ENCODE measurements at regions not wholly inside any gene's neighbourhood (a gene's known extent, or its start where the extent isn't known, plus 50 kb on each side); places are given as distances from the start of the nearest gene placed in this dataset.

DNA sequence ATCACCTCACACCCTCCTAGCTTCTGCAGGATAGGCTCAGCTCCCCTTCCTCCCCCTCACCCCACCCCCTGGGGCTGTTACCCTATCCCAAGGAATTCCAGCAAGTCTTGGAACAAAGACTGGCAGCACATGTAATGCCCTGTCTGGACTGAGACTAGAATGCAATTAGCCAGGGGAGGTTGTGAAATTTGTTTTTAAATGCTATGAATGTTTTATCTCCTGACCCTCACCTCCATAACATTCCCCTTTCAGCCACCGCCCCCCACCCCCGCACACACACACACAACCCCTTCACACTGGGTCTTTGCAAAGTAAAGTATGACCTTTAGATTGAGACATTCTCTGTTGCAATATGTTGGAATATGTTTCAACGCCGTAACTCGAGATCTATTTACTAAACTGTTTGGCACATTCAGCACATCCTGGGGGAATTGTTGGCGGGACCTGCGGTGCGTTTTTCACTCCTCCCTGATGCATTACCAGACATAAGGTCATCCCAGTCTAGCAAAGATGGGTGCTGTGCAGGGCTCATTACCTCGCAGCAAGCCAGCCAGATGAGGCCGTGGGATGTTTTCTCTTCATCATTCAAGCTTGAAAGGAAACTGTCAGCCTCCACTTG, 290.7 kb upstream of the SLC14A2 start:
- no peak for DNase-seq (ENCODE audit: low read depth, low spot score)
- Histone ChIP-seq H3K27ac (ENCODE audit: low read length) (no peak overlapping the region), H3K9me3 (ENCODE audit: control insufficient read depth, insufficient read depth, low read length) (no peaks in the 10 kb centered on the region), H3K4me3 (ENCODE audit: low read length) (no peak overlapping the region), H3K4me1 (ENCODE audit: control insufficient read depth, insufficient read depth, low read length) (peaks cover 4% of the 10 kb centered on the region; the same call in 1 of the 2 replicates), H3K36me3 (ENCODE audit: control insufficient read depth, insufficient read depth, low read length) (no peaks in the 10 kb centered on the region), H3K27me3 (ENCODE audit: control insufficient read depth, insufficient read depth, low read length) (no peaks in the 10 kb centered on the region; the same call in 1 of the 2 replicates)
- WGBS (ENCODE audit: insufficient coverage, insufficient read length): no CpG with 5 or more reads among the region's 10 CpGs

DNA sequence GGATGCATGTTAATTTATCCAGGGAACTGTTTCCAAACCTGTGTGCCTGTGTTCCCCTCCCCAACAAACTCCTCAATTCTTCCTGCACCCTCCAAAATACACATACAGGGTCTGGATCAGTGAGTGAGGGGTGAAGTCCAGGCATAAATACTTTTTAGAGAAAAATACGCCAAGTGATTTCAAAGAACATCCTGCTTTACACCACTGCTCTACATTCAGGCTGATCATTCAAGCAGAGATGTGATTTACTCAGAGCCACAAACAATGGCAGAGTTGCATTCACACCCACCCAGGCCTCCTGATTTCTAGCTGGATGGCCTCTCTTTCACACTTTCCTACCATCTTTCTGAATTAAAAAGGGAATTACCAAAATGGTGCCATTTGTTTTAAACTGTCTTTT, 289.5 kb upstream of the SLC14A2 start:
- DNase-seq (ENCODE audit: low read depth, low spot score): no peak
- Histone ChIP-seq H3K4me1 (ENCODE audit: control insufficient read depth, insufficient read depth, low read length) (peaks cover 4% of the 10 kb centered on the region; the same call in 1 of the 2 replicates), H3K27ac (ENCODE audit: low read length) (no peak overlapping the region), H3K36me3 (ENCODE audit: control insufficient read depth, insufficient read depth, low read length) (no peaks in the 10 kb centered on the region), H3K9me3 (ENCODE audit: control insufficient read depth, insufficient read depth, low read length) (no peaks in the 10 kb centered on the region), H3K27me3 (ENCODE audit: control insufficient read depth, insufficient read depth, low read length) (no peaks in the 10 kb centered on the region; the same call in 1 of the 2 replicates), H3K4me3 (ENCODE audit: low read length) (no peak overlapping the region)
- WGBS (ENCODE audit: insufficient coverage, insufficient read length): no CpG with 5 or more reads among the region's 1 CpG

DNA sequence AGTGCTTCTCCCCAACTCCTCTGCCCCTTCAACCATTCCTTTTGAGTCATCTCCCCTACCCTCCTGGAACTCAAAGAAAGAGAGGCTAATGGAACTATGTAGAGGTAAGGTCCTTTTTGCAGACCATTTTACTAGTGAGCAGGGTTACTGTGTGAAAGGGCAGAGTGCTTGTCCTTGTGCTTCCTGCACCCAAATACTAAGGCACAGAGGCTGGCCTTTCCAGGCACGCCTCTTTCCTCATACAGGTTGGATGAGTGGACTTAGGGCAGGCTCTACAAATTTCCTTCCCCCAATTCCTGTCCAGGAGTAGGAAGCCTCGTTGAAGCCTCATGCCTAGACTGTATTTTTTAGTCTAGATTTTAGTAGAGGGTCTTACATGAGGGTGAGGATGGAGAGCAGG, 288.8 kb upstream of the SLC14A2 start:
- Histone ChIP-seq H3K27ac (ENCODE audit: low read length) (no peak overlapping the region), H3K9me3 (ENCODE audit: control insufficient read depth, insufficient read depth, low read length) (no peaks in the 10 kb centered on the region), H3K4me1 (ENCODE audit: control insufficient read depth, insufficient read depth, low read length) (peaks cover 4% of the 10 kb centered on the region; the same call in 1 of the 2 replicates), H3K4me3 (ENCODE audit: low read length) (no peak overlapping the region), H3K27me3 (ENCODE audit: control insufficient read depth, insufficient read depth, low read length) (no peaks in the 10 kb centered on the region; the same call in 1 of the 2 replicates), H3K36me3 (ENCODE audit: control insufficient read depth, insufficient read depth, low read length) (no peaks in the 10 kb centered on the region)
- no CpG with 5 or more reads among the region's 2 CpGs for WGBS (ENCODE audit: insufficient coverage, insufficient read length)
- DNase-seq (ENCODE audit: low read depth, low spot score): no peak

DNA sequence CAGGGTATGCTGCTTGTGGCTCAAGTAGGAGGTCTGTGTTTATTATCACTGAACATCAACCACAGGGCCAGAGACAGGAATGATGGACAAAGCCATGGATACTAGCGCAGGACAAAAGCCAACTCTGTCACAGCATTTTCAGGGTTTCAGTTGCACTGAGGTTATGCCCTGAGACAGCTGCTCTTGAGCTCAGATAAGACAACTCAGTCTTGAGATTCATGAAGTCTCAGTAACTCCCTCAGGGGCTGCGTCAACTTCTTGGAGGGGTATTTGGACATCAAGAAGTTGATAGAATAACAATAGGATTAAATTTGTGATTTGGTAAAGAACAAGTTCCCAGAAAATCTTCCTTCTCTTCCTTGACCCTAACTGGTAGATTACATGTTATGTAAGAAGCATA, 287.0 kb upstream of the SLC14A2 start:
- Histone ChIP-seq H3K36me3 (ENCODE audit: control insufficient read depth, insufficient read depth, low read length) (no peaks in the 10 kb centered on the region), H3K27me3 (ENCODE audit: control insufficient read depth, insufficient read depth, low read length) (no peaks in the 10 kb centered on the region; the same call in 1 of the 2 replicates), H3K27ac (ENCODE audit: low read length) (no peak overlapping the region), H3K4me1 (ENCODE audit: control insufficient read depth, insufficient read depth, low read length) (peaks cover 4% of the 10 kb centered on the region; the same call in 1 of the 2 replicates), H3K4me3 (ENCODE audit: low read length) (no peak overlapping the region), H3K9me3 (ENCODE audit: control insufficient read depth, insufficient read depth, low read length) (no peaks in the 10 kb centered on the region)
- no CpG with 5 or more reads among the region's 2 CpGs for WGBS (ENCODE audit: insufficient coverage, insufficient read length)
- no peak for DNase-seq (ENCODE audit: low read depth, low spot score)

DNA sequence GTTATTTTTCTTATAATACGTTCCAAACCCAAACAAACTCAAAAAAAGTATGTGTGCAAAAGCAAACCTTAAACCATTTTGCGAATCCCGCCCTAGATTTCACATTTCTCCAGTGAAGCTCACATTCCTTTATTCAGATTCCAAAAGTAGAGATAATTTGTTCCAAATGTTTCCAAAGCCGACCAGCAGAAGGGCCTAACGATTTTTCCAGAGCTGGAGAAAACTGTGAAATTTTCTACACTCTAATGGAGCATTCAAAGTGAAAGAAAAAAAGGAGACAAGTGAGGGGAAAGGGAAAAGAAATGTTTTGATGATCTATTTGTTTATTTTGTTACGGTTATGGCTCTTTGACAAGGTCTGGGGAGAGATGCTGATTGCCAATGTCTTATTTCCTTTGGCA, 286.5 kb upstream of the SLC14A2 start:
- H3K4me3 ChIP-seq (ENCODE audit: low read length): no peak overlapping the region
- 100% methylated on average over 1 of the region's 6 CpGs for WGBS (ENCODE audit: insufficient coverage, insufficient read length)
- H3K27me3 ChIP-seq (ENCODE audit: control insufficient read depth, insufficient read depth, low read length): no peaks in the 10 kb centered on the region; the same call in 1 of the 2 replicates
- H3K9me3 ChIP-seq (ENCODE audit: control insufficient read depth, insufficient read depth, low read length): no peaks in the 10 kb centered on the region
- H3K27ac ChIP-seq (ENCODE audit: low read length): no peak overlapping the region
- DNase-seq (ENCODE audit: low read depth, low spot score): no peak
- H3K36me3 ChIP-seq (ENCODE audit: control insufficient read depth, insufficient read depth, low read length): no peaks in the 10 kb centered on the region
- peaks cover 4% of the 10 kb centered on the region; the same call in 1 of the 2 replicates for H3K4me1 ChIP-seq (ENCODE audit: control insufficient read depth, insufficient read depth, low read length)

DNA sequence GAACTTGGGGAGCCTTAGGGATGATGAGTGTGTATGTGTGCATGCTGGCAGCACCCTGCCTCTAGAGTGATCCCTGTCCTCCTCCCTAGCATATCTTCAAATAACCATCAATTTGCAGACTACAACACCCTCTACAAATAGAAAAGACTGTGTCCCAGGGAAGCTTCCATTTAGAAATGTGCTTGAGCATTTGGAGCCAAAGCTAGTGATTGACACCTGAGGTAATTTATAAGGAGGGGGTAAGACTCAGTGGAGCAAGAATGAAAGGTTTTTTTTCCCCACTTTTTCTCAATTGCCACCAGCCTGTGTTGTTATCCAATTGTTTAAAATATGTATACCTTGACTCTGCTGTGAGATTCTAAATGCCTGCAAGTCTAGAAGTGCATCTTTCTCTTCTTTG, 286.0 kb upstream of the SLC14A2 start:
- no peaks in the 10 kb centered on the region for H3K9me3 ChIP-seq (ENCODE audit: control insufficient read depth, insufficient read depth, low read length)
- DNase-seq (ENCODE audit: low read depth, low spot score): no peak

DNA sequence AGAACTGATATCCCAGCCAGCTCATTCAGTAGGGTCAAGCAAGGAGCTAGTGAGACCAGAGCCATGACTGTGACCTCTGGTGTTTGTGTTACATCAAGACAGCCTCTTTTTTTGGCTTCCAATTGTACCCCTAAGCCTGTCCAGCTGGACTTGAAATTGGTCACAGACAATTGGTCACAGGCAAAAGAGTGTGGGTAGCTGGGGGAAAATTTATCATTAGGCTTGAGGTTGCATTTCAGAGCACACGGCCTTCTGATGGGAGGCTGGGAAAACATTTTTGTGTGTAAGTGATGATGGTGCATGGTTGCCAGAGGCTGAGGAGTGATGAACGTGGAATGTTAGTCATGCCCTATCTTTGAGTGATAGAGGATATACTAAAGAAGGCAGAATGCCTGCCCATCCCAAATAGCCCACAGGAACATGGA, 285.1 kb upstream of the SLC14A2 start:
- Histone ChIP-seq H3K27ac (ENCODE audit: low read length) (no peak overlapping the region), H3K36me3 (ENCODE audit: control insufficient read depth, insufficient read depth, low read length) (no peaks in the 10 kb centered on the region), H3K9me3 (ENCODE audit: control insufficient read depth, insufficient read depth, low read length) (no peaks in the 10 kb centered on the region), H3K4me3 (ENCODE audit: low read length) (no peak overlapping the region), H3K4me1 (ENCODE audit: control insufficient read depth, insufficient read depth, low read length) (no peaks in the 10 kb centered on the region), H3K27me3 (ENCODE audit: control insufficient read depth, insufficient read depth, low read length) (no peaks in the 10 kb centered on the region; the same call in 1 of the 2 replicates)
- DNase-seq (ENCODE audit: low read depth, low spot score): no peak
- no CpG with 5 or more reads among the region's 2 CpGs for WGBS (ENCODE audit: insufficient coverage, insufficient read length)

More for the DNA sequence above, 286.0 kb upstream of the SLC14A2 start:
- H3K4me1 ChIP-seq (ENCODE audit: control insufficient read depth, insufficient read depth, low read length): peaks cover 4% of the 10 kb centered on the region; the same call in 1 of the 2 replicates
- H3K27ac ChIP-seq (ENCODE audit: low read length): no peak overlapping the region
- no peaks in the 10 kb centered on the region for H3K36me3 ChIP-seq (ENCODE audit: control insufficient read depth, insufficient read depth, low read length)
- H3K4me3 ChIP-seq (ENCODE audit: low read length): no peak overlapping the region
- no peaks in the 10 kb centered on the region; the same call in 1 of the 2 replicates for H3K27me3 ChIP-seq (ENCODE audit: control insufficient read depth, insufficient read depth, low read length)

DNA sequence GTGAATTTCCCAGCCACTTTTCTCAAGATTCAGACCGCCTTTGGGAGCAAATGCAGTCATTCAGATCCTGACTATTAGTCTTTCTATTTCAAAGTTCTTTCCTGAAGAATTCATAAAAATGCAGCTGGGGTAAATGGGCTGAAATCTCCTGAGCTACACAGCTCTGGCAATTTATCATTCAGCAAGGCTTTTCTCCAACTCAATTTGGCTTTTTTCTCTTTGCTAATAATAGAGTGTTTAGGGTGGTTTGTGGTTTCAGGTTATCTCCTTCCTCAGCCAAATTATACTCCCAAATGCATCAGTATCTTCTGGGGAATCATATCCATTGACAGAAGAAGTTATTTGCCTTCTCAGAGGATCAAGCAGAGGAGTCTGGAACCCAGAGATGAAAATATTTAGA, 282.4 kb upstream of the SLC14A2 start:
- no peaks in the 10 kb centered on the region for H3K4me1 ChIP-seq (ENCODE audit: control insufficient read depth, insufficient read depth, low read length)
- H3K27ac ChIP-seq (ENCODE audit: low read length): no peak overlapping the region
- no peaks in the 10 kb centered on the region for H3K36me3 ChIP-seq (ENCODE audit: control insufficient read depth, insufficient read depth, low read length)
- no CpG with 5 or more reads among the region's 1 CpG for WGBS (ENCODE audit: insufficient coverage, insufficient read length)
- no peak for DNase-seq (ENCODE audit: low read depth, low spot score)
- H3K4me3 ChIP-seq (ENCODE audit: low read length): no peak overlapping the region
- no peaks in the 10 kb centered on the region; the same call in 1 of the 2 replicates for H3K27me3 ChIP-seq (ENCODE audit: control insufficient read depth, insufficient read depth, low read length)
- H3K9me3 ChIP-seq (ENCODE audit: control insufficient read depth, insufficient read depth, low read length): no peaks in the 10 kb centered on the region

DNA sequence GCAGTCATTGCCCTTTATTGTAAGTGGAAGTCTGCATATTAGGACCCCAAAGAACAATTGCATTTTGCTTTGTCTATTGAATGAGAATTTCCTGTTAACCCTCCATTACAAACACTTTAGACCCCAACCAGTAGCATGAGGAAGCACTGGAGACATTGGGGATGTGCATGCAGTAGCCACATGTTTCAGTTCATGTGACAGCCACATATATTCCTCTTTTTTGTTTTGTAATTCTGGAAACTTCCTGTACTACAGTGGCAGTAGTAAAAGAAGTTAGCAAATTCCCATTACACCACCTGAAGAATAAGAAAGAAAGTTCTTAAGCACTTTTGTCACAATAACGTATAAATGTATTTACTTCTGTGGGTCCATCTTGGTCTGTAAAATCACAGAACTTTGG, 281.1 kb upstream of the SLC14A2 start:
- Histone ChIP-seq H3K4me3 (ENCODE audit: low read length) (no peak overlapping the region), H3K36me3 (ENCODE audit: control insufficient read depth, insufficient read depth, low read length) (no peaks in the 10 kb centered on the region), H3K4me1 (ENCODE audit: control insufficient read depth, insufficient read depth, low read length) (no peaks in the 10 kb centered on the region), H3K27me3 (ENCODE audit: control insufficient read depth, insufficient read depth, low read length) (no peaks in the 10 kb centered on the region), H3K9me3 (ENCODE audit: control insufficient read depth, insufficient read depth, low read length) (no peaks in the 10 kb centered on the region), H3K27ac (ENCODE audit: low read length) (no peak overlapping the region)
- no peak for DNase-seq (ENCODE audit: low read depth, low spot score)
- WGBS (ENCODE audit: insufficient coverage, insufficient read length): no CpG with 5 or more reads among the region's 1 CpG

DNA sequence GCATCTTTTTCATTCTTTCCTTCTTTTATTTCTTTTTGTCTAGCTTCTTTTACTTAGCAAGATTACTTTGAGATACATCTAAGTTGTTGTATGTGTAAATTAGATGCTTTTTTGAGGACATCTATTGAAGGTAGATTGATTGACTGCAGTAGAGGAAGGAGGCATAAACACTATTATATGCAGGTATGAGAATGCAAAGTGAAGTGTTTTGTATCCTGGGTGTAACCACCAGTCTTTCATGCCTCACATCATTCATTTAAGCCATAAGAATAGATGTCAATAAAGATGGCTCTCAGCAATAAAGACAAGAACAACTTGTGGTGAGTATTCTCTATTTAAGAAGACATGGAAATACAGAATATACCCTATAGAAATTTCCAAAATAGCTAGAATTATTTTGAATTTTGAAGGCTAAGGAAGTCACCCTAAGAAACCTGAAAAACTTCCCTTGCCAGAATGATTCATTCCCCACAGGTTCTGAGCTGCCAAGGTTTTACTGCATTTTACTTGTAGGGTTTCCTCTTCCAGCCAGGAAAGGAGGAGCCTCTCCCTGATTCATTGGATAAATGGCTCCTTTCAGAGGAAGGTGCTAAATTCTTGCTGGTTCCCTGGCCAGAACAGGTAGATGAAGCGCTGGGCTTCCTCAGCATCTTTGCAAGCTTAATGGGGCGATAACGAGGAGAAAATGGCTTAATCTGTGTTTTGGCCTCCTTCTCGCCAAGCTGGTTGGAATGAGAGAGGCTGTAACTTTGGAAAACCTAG, 279.8 kb upstream of the SLC14A2 start:
- no CpG with 5 or more reads among the region's 4 CpGs for WGBS (ENCODE audit: insufficient coverage, insufficient read length)
- DNase-seq (ENCODE audit: low read depth, low spot score): no peak
- Histone ChIP-seq H3K4me1 (ENCODE audit: control insufficient read depth, insufficient read depth, low read length) (no peaks in the 10 kb centered on the region), H3K9me3 (ENCODE audit: control insufficient read depth, insufficient read depth, low read length) (no peaks in the 10 kb centered on the region), H3K4me3 (ENCODE audit: low read length) (no peak overlapping the region), H3K27me3 (ENCODE audit: control insufficient read depth, insufficient read depth, low read length) (no peaks in the 10 kb centered on the region), H3K36me3 (ENCODE audit: control insufficient read depth, insufficient read depth, low read length) (no peaks in the 10 kb centered on the region), H3K27ac (ENCODE audit: low read length) (no peak overlapping the region)

All from iPS DF 6.9 (cell line).